GM18951 (cell line): ENCODE measurements at regions not wholly inside any gene's neighbourhood (a gene's known extent, or its start where the extent isn't known, plus 50 kb on each side); places are given as distances from the start of the nearest gene placed in this dataset.

Experiments
- POLR2A ChIP-seq: IDR thresholded peaks from 4 replicates; pipeline ENCODE4 v1.6.1; 2011; ENCODE audit warnings: mild to moderate bottlenecking; ENCODE audit not compliant: insufficient read length, insufficient read depth; ENCODE audit errors: extremely low read depth
- in situ Hi-C: fragments of 300-500 bp; cut with MboI; formaldehyde crosslinking; loops from one replicate; pipeline ENCODE4 v1.12.0; 2022; ENCODE audit warnings: low sequenced_read_pairs, mixed read lengths, inconsistent platforms; ENCODE audit not compliant: unreplicated experiment

DNA sequence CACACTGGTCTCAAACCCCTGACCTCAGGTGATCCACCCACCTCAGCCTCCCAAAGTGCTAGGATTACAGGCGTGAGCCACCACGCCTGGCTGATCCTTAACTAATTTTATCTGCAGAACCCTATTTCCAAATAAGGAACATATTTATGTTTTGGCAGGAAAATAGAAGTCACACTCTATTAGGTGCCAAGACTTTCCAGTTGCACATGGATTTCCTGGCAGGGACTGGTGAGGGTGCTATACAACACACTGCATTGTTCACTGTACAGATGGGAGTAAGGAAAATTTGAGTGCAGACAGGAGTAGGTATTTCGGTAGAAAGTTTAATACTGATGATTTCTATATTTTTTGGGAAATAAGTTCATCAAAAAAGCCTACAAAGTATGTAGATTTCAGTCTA, 605.3 kb upstream of the B3GALT2 start:
- no peak for TF ChIP-seq POLR2A

DNA sequence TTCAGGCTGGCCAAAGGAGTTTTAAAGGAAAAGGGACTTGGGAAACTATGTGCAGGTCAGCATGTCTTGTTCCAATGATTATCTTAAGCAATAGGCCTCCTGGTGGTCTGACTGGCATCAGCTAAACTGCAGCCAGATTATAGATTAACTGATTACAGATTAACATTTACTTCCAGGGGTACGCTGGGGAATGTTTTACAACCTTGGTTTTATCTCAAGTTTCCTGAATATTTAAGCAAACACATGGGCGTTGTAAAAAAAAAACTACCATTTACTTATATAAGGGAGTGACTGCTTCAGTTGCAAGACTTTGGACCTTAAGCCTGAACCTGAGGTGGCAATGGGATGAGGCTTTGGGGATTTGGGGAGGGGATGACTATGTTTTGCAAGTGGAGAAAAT, 600.6 kb upstream of the B3GALT2 start:
- in situ Hi-C loops = no loop called here
- TF ChIP-seq POLR2A = no peak

More for the DNA sequence above, 605.3 kb upstream of the B3GALT2 start:
- in situ Hi-C loops = no loop called here

DNA sequence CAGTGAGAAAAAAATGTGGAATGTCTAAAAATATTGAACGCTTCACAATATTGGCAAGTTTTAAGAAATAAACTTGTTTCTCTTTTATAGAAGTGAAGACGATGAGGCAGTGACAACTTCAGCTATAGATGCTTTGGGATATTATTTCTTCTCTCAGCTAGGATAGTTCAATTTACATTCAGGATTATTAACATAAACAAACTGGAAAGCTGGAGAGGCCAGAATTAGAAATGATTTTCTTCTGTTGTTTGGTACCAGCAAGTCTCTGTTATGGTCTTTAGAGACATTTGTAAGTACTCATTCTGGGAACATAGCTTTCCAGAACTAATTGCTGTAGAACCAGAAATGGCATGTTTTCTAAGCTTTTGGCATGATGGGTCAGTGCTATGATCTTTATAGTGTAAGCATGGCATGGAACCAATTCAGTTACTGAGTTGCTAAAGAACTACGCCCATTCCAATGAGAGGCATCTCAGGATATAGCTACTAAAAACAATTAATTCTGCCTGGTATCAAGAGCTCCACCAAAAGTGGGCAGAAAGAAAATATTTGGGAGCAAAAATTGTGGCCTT, 599.5 kb upstream of the B3GALT2 start:
- TF ChIP-seq POLR2A = no peak
- in situ Hi-C loops = no loop called here

DNA sequence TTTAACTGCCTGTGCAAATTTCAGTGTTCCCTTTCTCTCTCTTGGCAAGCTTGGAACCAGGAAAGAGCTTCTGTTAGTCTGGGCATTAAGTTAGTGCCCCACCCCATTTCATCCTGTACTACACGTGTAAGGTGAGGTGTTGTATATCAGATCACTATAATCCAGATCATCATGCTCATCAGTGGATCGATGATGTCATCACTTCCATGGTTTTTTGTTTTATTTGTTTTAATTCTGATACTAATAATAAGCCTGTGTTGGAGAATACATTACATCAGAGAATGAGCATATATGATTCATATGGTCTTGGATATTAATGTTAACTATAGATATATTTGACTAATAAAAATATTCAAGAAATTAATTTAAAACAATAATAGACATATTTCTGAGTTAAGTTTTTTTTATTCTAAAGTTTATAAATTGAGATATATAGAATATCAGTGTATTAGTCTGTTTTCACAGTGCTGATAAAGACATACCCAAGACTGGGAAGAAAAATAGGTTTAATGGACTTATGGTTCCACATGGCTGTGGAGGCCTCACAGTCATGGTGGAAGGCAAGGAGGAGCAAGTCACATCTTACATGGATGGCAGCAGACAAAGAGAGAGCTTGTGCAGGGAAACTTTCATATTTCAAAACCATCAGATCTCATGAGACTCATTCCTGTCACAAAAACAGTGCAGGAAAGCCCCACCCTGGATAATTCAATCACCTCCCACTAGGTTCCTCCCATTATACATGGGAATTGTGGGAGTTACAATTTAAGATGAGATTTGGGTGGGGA, 588.3 kb upstream of the B3GALT2 start:
- no peak for TF ChIP-seq POLR2A
- in situ Hi-C loops = no loop called here

DNA sequence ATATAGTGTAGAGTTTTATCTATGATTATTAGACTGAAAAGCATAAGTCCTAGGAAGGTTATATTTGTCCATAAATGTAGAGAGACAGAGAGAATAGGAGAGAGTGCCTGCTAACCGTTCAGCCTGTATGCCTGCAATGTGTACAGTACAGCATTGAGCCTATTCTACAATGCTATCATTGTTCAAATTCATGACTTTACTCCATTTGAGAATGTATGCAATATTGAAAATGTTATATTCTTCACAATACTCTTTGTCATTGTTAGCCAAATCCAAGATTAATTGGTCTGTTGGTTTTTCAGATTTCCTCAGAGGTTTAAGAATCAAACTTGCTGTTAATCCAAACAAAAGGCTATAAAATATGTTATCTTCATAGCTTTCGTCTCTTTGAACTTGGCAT, 585.2 kb upstream of the B3GALT2 start:
- no peak for TF ChIP-seq POLR2A
- in situ Hi-C loops = no loop called here

DNA sequence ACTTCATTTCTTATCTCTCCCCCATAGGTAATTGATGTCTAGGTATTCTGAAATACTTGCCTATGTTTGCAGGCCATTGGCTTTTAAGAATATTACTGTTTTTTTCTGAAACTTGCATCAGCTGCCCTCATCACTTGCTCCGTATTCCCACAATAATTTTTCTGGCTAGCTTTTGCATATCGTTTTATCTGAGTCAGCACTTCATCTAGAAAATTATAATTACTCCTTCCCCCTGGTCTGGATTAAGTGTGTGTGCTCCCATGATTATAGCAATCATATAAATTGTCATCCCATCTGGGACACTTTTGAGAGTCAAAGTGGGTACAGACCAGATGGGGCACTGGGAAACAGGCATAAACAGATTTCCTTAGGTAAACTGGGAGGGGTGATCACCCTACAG, 583.2 kb upstream of the B3GALT2 start:
- in situ Hi-C loops = no loop called here
- TF ChIP-seq POLR2A = no peak

DNA sequence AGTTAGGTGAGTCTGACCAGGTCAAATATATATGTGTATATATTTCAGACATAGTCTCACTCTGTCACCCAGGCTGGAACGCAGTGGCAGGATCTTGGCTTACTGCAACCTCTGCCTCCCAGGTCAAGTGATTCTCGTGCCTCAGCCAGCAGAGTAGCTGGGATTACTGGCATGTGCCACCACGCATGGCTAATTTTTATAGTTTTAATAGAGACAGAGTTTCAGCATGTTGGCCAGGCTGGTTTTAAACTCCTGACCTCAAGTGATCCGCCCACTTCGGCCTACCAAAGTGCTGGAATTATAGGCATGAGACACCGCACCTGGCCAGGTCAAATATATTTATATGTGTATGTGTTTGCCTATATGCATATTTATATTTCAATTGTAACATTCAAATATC, 581.5 kb upstream of the B3GALT2 start:
- in situ Hi-C loops = no loop called here
- TF ChIP-seq POLR2A = no peak

DNA sequence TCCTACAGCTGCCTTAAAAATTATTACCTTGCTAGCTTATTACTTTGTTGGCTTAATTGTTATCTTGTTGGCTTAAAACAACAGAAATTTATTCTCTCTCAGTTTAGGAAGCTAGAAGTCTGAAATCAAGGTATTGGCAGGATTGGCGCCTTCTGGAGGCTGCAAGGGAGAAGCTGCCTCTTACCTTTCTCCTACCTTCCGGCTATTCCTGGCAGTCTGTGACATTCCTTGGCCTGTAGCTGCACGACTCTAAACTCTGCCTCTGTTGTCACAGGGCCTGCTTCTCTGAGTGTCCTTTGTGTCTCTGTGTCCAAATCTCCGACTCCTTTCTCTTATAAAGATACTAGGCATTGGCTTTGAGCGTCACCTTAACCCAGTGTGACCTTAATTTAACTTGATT, 579.9 kb upstream of the B3GALT2 start:
- TF ChIP-seq POLR2A = no peak
- in situ Hi-C loops = no loop called here

DNA sequence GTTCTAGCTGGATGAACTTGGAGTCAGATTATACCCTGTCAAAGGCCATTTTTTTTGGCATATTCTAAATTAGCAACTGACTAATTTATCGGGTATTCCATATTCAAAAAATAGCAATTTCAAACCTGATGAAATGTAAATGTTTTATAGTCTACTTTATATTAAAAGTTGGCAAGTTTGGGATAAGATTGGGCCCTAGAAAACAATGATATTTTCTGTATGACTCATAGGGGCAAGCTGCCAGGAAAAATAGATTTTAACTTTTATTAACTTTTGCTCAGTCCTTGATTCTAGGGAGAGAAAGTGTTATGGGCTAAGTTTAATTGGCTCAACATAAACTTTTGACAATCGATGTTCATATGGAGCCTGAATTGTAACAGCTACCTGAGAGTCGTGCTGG, 576.9 kb upstream of the B3GALT2 start:
- no peak for TF ChIP-seq POLR2A

DNA sequence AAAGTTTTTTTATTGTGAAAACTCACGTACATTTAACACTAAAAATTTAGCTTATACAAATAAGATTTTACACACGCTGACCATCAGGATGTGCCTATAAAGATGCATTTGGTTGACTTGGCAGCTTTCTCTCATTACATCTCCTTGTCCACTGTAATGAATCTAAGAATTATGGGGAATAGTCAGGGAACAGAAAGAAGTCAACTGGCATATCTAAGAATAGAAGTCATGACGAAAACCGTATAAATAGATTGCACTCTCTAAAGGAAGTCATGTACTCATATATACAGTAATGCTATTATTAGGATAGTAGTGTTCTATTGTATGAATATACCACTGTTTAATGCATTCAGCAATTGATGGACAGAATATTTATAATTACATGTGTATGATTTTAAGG, 575.8 kb upstream of the B3GALT2 start:
- no peak for TF ChIP-seq POLR2A
- in situ Hi-C loops = no loop called here

More for the DNA sequence above, 576.9 kb upstream of the B3GALT2 start:
- in situ Hi-C loops = no loop called here

DNA sequence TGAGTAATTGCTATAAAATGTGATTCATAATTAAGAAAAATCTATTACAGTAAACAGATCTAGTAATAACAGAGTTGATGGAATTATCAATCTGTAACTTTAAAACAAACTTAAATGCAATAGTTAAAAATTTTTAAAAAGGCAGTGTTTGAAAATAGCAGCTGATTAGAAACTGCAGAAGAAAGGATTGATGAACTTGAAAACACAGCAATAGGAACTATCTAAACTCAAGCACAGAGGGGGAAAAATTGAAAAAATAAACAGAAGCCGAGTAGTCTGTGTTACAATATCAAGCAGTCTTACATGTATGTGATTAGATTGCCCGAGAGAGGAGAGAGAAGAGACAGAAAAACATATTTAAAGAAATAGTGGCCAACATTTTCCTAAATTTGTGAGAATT, 569.0 kb upstream of the B3GALT2 start:
- TF ChIP-seq POLR2A = no peak
- in situ Hi-C loops = no loop called here

DNA sequence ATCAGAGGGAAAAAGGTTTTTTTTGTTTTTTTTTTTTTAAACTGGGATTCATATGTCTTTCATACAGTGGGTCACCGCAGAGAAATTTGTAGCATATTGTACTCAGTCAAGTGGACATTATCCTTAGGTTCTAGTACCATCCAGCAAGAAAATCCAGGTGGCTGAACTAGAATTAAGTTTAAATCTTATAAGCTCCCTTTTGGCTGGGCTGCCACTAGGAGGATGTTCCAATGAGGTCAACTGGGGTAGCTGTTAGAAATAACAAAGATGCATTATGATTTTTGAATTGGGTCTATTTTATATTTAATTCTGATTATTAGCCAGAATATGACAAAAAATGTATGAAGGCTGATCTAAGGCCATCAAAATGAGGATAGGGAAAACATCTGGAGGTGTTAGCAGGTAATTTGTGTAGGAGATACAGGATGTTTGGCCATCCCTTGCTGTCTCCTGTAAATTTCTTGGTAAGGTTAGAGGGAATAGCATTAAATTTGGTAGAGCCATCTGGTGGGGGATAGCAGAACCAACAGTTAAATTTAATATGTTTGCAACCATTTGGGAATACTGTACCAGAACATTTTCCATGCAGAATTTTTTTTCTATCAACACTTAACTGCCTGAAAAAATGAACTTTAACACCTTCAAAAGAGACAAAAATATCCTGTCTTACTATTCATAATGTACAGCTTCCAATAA, 568.5 kb upstream of the B3GALT2 start:
- in situ Hi-C loops = no loop called here
- no peak for TF ChIP-seq POLR2A

DNA sequence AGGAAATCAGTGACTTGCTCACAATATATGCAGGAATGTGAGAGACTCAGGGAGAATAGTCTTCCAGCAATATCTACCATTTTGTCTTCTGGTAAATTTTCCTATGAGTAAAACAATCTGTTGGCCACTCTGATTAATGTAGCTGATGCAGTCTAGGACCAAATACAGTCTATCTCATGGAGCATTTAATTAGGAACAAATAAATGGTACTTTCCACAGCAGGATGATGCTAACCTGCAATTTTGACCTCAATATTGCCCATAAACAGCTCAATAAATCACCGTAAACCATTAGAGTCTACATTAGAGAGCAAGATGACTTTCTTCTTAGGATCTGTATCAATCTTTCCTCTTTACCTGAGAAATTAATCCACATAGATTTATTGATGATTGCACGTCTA, 567.7 kb upstream of the B3GALT2 start:
- no peak for TF ChIP-seq POLR2A
- in situ Hi-C loops = no loop called here

DNA sequence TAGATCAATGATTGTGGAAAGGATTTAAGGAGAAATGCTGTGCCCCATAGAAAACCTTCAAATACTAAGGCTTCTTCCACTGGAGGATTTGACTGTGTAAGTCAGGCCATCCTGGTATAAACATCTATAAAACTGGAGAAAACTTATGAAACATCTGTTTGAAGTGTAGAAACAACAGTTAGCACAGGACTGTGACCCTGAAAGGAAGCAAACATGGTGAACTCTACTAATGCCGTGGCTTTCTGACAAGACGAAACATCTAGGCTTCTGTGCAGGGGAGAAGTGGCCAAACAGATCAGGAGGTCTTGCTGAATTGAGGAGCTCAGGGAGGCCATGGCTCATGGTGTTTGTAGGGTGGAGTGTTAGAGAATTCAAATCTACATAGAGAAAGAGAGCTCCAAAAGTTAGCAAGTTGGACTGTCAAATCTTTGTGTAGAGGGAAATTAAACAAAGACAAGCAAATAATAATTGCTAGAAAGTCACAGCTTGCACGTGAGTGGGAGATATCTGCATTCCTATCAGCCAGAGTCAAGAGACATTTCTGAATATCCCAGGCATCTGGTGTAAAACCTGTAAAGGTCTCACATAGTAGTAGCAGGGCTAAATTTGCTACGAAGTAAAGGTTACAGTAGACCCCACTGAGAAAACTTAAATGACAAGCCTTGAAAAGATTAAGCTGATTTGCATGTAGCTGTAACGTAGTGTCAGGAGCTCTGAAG, 566.8 kb upstream of the B3GALT2 start:
- TF ChIP-seq POLR2A = no peak
- in situ Hi-C loops = no loop called here

DNA sequence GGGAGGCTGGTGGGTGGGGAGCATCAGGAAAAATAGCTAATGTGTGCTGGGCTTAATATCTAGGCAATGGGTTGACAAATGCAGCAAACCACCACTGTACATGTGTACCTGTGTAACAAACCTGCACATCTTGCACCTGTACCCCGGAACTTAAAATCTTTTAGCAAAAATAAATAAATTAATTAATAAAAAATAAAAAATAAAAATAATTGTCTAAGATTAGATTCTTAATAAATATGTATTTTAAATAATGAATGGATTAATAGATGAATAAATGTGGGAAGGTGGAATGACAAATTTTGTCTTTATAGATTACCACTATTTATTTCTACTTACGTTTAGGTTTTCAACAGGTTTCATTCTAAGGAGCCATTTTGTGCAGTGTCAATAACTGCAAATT, 563.5 kb upstream of the B3GALT2 start:
- in situ Hi-C loops = no loop called here
- no peak for TF ChIP-seq POLR2A
